ENCODE measurements at regions not wholly inside any gene's neighbourhood (a gene's known extent, or its start where the extent isn't known, plus 50 kb on each side); places are given as distances from the start of the nearest gene placed in this dataset.

GRCh38 chr13:26872525-26873385 is 112.2 kb upstream of the GPR12 start (continued):
- no peak for TF ChIP-seq FOXO4 (CRISPR knock-in tag; IDR thresholded peaks at IDR 0.05)
- TF ChIP-seq CTCF (IDR thresholded peaks at IDR 0.05 in 2 of 3, conservative IDR thresholded peaks at IDR 0.05 in 1 of 3; ENCODE audit: insufficient read depth in 2 of 3, low read depth in 1 of 3, low read length in 3 of 3) = peak; percentile 70 to 78 (median 76)
- TF ChIP-seq REST (IDR thresholded peaks at IDR 0.05; ENCODE audit: borderline replicate concordance) = peak; percentile 72
- TF ChIP-seq REST (CRISPR knock-in tag; IDR thresholded peaks at IDR 0.05; ENCODE audit: low read depth) = no peak
- no peak for TF ChIP-seq ZNF785 (CRISPR knock-in tag; IDR thresholded peaks at IDR 0.05)
- no peak for TF ChIP-seq OTX1 (CRISPR knock-in tag; IDR thresholded peaks at IDR 0.05)
- TF ChIP-seq SMC3 (conservative IDR thresholded peaks at IDR 0.05; ENCODE audit: insufficient read depth, low read depth, low read length) = peak; percentile 51; the same call in 1 of the 2 replicates
- TF ChIP-seq RAD21 (CRISPR knock-in tag; conservative IDR thresholded peaks at IDR 0.05 in 1 of 2, IDR thresholded peaks at IDR 0.05 in 1 of 2) = peak; percentile 21 to 66; a peak in 3 of 4 replicates

Data from K562 (cell line).